ENCODE measurements at regions not wholly inside any gene's neighbourhood (a gene's known extent, or its start where the extent isn't known, plus 50 kb on each side); places are given as distances from the start of the nearest gene placed in this dataset.

GRCh38 chr4:153116291-153116680, 88.0 kb upstream of the TRIM2 start:
- ATAC-seq (ENCODE audit: low FRiP score in 2 of 2) (no peak), DNase-seq (no peak)
- Histone ChIP-seq H3K4me1 (peaks cover 0 to 16% (median 12%) of the 10 kb centered on the region in 4 donors), H3K36me3 (no peaks in the 10 kb centered on the region), H3K4me3 (peak overlapping the region in 2 of 4 donors; percentile 7 to 32), H3K9me3 (no peaks in the 10 kb centered on the region), H3K27ac (peak overlapping the region in 3 of 4 donors; percentile 44 to 53 (median 45)), H3K27me3 (no peaks in the 10 kb centered on the region)
- WGBS, 2 donors = 75 to 78% methylated on average over 3 of the region's 3 CpGs
- TF ChIP-seq EP300 (IDR thresholded peaks at IDR 0.05) (no peak), POLR2A (IDR thresholded peaks at IDR 0.05) (no peak), POLR2AphosphoS5 (IDR thresholded peaks at IDR 0.05) (no peak), CTCF (IDR thresholded peaks at IDR 0.05) (no peak)

GRCh38 chr4:153116801-153117200, 87.4 kb upstream of the TRIM2 start:
- peaks cover 0 to 16% (median 12%) of the 10 kb centered on the region in 4 donors for H3K4me1 ChIP-seq
- no peaks in the 10 kb centered on the region for H3K27me3 ChIP-seq
- H3K9me3 ChIP-seq = no peaks in the 10 kb centered on the region
- H3K27ac ChIP-seq = no peak overlapping the region
- no peak for TF ChIP-seq POLR2AphosphoS5 (IDR thresholded peaks at IDR 0.05)
- no peak for TF ChIP-seq EP300 (IDR thresholded peaks at IDR 0.05)
- no peak for TF ChIP-seq POLR2A (IDR thresholded peaks at IDR 0.05)
- TF ChIP-seq CTCF (IDR thresholded peaks at IDR 0.05) = no peak
- ATAC-seq (ENCODE audit: low FRiP score in 2 of 2) (no peak), DNase-seq (no peak)
- no peaks in the 10 kb centered on the region for H3K36me3 ChIP-seq
- no peak overlapping the region for H3K4me3 ChIP-seq
- WGBS, 2 donors = 86% methylated on average over 1 of the region's 1 CpG

- no peaks in the 10 kb centered on the region for H3K36me3 ChIP-seq
- H3K4me1 ChIP-seq = peaks cover 0 to 16% (median 12%) of the 10 kb centered on the region in 4 donors
- no peak overlapping the region for H3K27ac ChIP-seq
- no peak for DNase-seq
- WGBS, 2 donors = 81 to 83% methylated on average over 5 of the region's 5 CpGs
- TF ChIP-seq EP300 (IDR thresholded peaks at IDR 0.05) = no peak
- TF ChIP-seq POLR2AphosphoS5 (IDR thresholded peaks at IDR 0.05) = no peak
- TF ChIP-seq CTCF (IDR thresholded peaks at IDR 0.05) = no peak
- no peak for ATAC-seq (ENCODE audit: low FRiP score in 2 of 2)
- H3K4me3 ChIP-seq = no peak overlapping the region
- no peaks in the 10 kb centered on the region for H3K9me3 ChIP-seq
- no peaks in the 10 kb centered on the region for H3K27me3 ChIP-seq
These were observed 86.7 kb upstream of the TRIM2 start for GRCh38 chr4:153117554-153117953.

GRCh38 chr4:153119626-153120025, 84.6 kb upstream of the TRIM2 start:
- DNase-seq = no peak
- no peaks in the 10 kb centered on the region for H3K36me3 ChIP-seq
- no peak for ATAC-seq (ENCODE audit: low FRiP score in 2 of 2)
- no peaks in the 10 kb centered on the region for H3K27me3 ChIP-seq
- H3K9me3 ChIP-seq = no peaks in the 10 kb centered on the region
- H3K4me3 ChIP-seq = no peak overlapping the region
- 83 to 100% methylated on average over 2 of the region's 2 CpGs for WGBS, 2 donors
- H3K4me1 ChIP-seq = peaks cover 0 to 16% (median 12%) of the 10 kb centered on the region in 4 donors
- TF ChIP-seq EP300 (IDR thresholded peaks at IDR 0.05) = no peak
- no peak for TF ChIP-seq POLR2AphosphoS5 (IDR thresholded peaks at IDR 0.05)
- no peak for TF ChIP-seq POLR2A (IDR thresholded peaks at IDR 0.05)
- no peak for TF ChIP-seq CTCF (IDR thresholded peaks at IDR 0.05)
- no peak overlapping the region for H3K27ac ChIP-seq

- no peak for ATAC-seq (ENCODE audit: low FRiP score in 2 of 2)
- H3K4me1 ChIP-seq = peaks cover 0 to 14% (median 8%) of the 10 kb centered on the region in 4 donors
- no peak overlapping the region for H3K4me3 ChIP-seq
- TF ChIP-seq POLR2A (IDR thresholded peaks at IDR 0.05) (no peak), POLR2AphosphoS5 (IDR thresholded peaks at IDR 0.05) (no peak), EP300 (IDR thresholded peaks at IDR 0.05) (no peak), CTCF (IDR thresholded peaks at IDR 0.05) (no peak)
- no peaks in the 10 kb centered on the region for H3K9me3 ChIP-seq
- no peaks in the 10 kb centered on the region for H3K27me3 ChIP-seq
- H3K27ac ChIP-seq = no peak overlapping the region
- WGBS, 2 donors = 94 to 98% methylated on average over 2 of the region's 2 CpGs
- H3K36me3 ChIP-seq = no peaks in the 10 kb centered on the region
- no peak for DNase-seq
These were observed 84.0 kb upstream of the TRIM2 start for GRCh38 chr4:153120235-153120634.

Data from upper lobe of left lung (tissue), 6 donors.